Panc1 (cell line): ENCODE measurements at regions not wholly inside any gene's neighbourhood (a gene's known extent, or its start where the extent isn't known, plus 50 kb on each side); places are given as distances from the start of the nearest gene placed in this dataset.

Source experiments
- ATAC-seq: fragments of 200-7000 bp; cut with Tn5 transposase; 2 replicates; pipeline ENCODE4 v1.9.1; 2020; ENCODE audit warnings: mild to moderate bottlenecking, moderate library complexity
- BruUV-seq: library from RNA; stranded (reverse); fragments of 400-500 nt; replicated peaks from 2 replicates; lab custom pipeline; 2021; lab: Mats Ljungman, UMichigan
- CTCF ChIA-PET: fragments of 300-600 bp; sonication (Branson Sonifier 250); formaldehyde crosslinking; loops from one replicate; lab custom pipeline; 2022; ENCODE audit warnings: antibody characterized with exemption; lab: Charles Lee
- POLR2A ChIA-PET: fragments of 300-600 bp; sonication (Branson Sonifier 250); formaldehyde crosslinking; loops from one replicate; lab custom pipeline; 2022; ENCODE audit warnings: antibody characterized with exemption; lab: Charles Lee
- DNase-seq: peaks from one replicate; pipeline ENCODE4 v3.0.0-alpha.2; 2010; ENCODE audit warnings: low read depth, low spot score
- H3K27ac ChIP-seq: 2 replicates; pipeline ENCODE4 v1.5.1; 2011; ENCODE audit warnings: mild to moderate bottlenecking, low read length, inconsistent platforms
- H3K27me3 ChIP-seq: fragments of 200-500 bp; sonication (Bioruptor generic); 2 replicates; pipeline ENCODE4 v1.6.0; 2014; ENCODE audit warnings: low read length, inconsistent platforms; ENCODE audit not compliant: control insufficient read depth, insufficient read depth
- H3K36me3 ChIP-seq: fragments of 200-500 bp; sonication (Bioruptor generic); 2 replicates; pipeline ENCODE4 v1.5.1; 2014; ENCODE audit warnings: inconsistent platforms, mild to moderate bottlenecking, low read length, moderate library complexity; ENCODE audit not compliant: control insufficient read depth, insufficient read depth
- H3K4me1 ChIP-seq: 2 replicates; pipeline ENCODE4 v1.5.1; 2011; ENCODE audit warnings: inconsistent platforms, mild to moderate bottlenecking, low read length, moderate library complexity; ENCODE audit not compliant: control insufficient read depth, insufficient read depth
- H3K4me3 ChIP-seq, 2 experiments: 2 replicates each; pipeline ENCODE4 v1.5.1; 2011 to 2012; ENCODE audit warnings: low read depth in 2 of 2, low read length in 2 of 2, mild to moderate bottlenecking in 2 of 2, inconsistent platforms in 1 of 2, moderate library complexity in 1 of 2
- H3K9me3 ChIP-seq: fragments of 200-500 bp; sonication (Bioruptor generic); 2 replicates; pipeline ENCODE4 v1.5.1; 2014; ENCODE audit warnings: low read depth, mild to moderate bottlenecking, inconsistent platforms, low read length, moderate library complexity; ENCODE audit not compliant: control insufficient read depth, insufficient read depth
- POLR2AphosphoS5 ChIP-seq: IDR thresholded peaks from 2 replicates; pipeline ENCODE4 v1.6.1; 2012; ENCODE audit warnings: mild to moderate bottlenecking, low read depth, low read length, moderate library complexity
- SIN3A ChIP-seq: IDR thresholded peaks from 2 replicates; pipeline ENCODE4 v1.6.1; 2012; ENCODE audit warnings: low read depth, mild to moderate bottlenecking, low read length, moderate library complexity, borderline replicate concordance; ENCODE audit not compliant: insufficient read depth
- TCF7L2 ChIP-seq: IDR thresholded peaks from 2 replicates; pipeline ENCODE4 v1.6.1; 2011; ENCODE audit warnings: mild to moderate bottlenecking, low read depth, low read length, inconsistent platforms
- in situ Hi-C: cut with HindIII; loops from 2 replicates; pipeline ENCODE4 v1.10.0; 2016; ENCODE audit warnings: low sequenced_read_pairs, low pct_unique_long_range_greater_than_20kb
- intact Hi-C: fragments of 100-400 bp; cut with micrococcal nuclease; formaldehyde crosslinking; loops from one replicate; pipeline ENCODE4 v1.10.0; 2022; ENCODE audit not compliant: unreplicated experiment
- TF ChIP-seq, protein P1 (sequence below), 2 experiments: IDR thresholded peaks; 2 replicates each; pipeline ENCODE4 v1.6.1; 2011 to 2012; ENCODE audit warnings: low read depth in 2 of 2, control low read depth in 1 of 2, low read length in 1 of 2, mild to moderate bottlenecking in 1 of 2, moderate library complexity in 1 of 2; ENCODE audit not compliant: insufficient read depth in 1 of 2
- TF ChIP-seq, protein P2 (sequence below): fragments of 450-650 bp; IDR thresholded peaks from 2 replicates; pipeline ENCODE4 v1.5.1; 2017; ENCODE audit warnings: mild to moderate bottlenecking

DNA sequence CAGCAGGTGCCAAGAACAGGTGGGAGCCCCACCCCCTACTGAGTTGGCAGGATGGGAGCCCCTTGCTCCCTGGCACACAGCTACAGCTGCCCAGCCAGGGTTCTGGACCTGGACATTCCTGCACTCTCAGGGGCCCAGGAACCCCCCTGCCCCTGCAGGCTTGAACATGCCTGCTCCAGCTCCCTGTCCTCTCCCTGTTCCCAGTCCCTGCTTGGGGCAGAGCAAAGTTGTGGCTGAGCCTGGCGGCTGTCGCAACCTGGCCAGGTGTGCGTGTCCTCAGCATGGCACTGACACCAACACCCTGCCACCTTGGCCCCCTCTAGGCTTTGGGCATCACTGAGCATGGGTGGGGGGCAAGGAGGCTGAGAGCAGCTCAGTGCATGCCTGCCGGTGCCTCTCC lies 491.2 kb upstream of the NOX3 start:
- no peaks in the 10 kb centered on the region for H3K27me3 ChIP-seq
- intact Hi-C loops, result no loop called here
- BruUV-seq, result no TSS peak

DNA sequence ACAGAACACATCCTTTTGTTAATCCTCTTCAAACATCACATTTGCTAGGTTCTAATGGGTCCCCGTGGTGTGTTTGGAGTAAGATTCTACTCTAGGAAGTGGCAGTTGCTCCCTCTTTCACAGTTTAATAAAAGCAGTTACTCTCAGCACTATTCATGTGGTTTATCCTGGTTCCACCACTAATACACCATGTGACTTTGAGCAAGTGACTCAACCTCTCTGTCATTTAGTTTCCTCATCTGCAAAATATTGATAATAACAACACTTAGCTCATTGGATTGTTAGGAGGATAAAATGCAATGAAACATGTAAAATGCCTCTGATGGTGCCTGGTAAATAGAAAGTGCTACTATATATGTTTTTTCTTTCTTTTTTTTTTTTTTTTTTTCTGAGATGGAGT lies 488.0 kb upstream of the NOX3 start:
- no peaks in the 10 kb centered on the region for H3K9me3 ChIP-seq
- ATAC-seq (no peak), DNase-seq (no peak)
- ChIA-PET POLR2A (no interaction called here), CTCF (no interaction called here)
- H3K4me1 ChIP-seq, result no peaks in the 10 kb centered on the region
- TF ChIP-seq SIN3A, result no peak
- TF ChIP-seq, protein P1, sequence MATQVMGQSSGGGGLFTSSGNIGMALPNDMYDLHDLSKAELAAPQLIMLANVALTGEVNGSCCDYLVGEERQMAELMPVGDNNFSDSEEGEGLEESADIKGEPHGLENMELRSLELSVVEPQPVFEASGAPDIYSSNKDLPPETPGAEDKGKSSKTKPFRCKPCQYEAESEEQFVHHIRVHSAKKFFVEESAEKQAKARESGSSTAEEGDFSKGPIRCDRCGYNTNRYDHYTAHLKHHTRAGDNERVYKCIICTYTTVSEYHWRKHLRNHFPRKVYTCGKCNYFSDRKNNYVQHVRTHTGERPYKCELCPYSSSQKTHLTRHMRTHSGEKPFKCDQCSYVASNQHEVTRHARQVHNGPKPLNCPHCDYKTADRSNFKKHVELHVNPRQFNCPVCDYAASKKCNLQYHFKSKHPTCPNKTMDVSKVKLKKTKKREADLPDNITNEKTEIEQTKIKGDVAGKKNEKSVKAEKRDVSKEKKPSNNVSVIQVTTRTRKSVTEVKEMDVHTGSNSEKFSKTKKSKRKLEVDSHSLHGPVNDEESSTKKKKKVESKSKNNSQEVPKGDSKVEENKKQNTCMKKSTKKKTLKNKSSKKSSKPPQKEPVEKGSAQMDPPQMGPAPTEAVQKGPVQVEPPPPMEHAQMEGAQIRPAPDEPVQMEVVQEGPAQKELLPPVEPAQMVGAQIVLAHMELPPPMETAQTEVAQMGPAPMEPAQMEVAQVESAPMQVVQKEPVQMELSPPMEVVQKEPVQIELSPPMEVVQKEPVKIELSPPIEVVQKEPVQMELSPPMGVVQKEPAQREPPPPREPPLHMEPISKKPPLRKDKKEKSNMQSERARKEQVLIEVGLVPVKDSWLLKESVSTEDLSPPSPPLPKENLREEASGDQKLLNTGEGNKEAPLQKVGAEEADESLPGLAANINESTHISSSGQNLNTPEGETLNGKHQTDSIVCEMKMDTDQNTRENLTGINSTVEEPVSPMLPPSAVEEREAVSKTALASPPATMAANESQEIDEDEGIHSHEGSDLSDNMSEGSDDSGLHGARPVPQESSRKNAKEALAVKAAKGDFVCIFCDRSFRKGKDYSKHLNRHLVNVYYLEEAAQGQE (IDR thresholded peaks at IDR 0.05; ENCODE audit: insufficient read depth in 1 of 2, low read depth in 2 of 2, low read length in 1 of 2), result no peak
- TF ChIP-seq POLR2AphosphoS5, result no peak
- TF ChIP-seq, protein P2, sequence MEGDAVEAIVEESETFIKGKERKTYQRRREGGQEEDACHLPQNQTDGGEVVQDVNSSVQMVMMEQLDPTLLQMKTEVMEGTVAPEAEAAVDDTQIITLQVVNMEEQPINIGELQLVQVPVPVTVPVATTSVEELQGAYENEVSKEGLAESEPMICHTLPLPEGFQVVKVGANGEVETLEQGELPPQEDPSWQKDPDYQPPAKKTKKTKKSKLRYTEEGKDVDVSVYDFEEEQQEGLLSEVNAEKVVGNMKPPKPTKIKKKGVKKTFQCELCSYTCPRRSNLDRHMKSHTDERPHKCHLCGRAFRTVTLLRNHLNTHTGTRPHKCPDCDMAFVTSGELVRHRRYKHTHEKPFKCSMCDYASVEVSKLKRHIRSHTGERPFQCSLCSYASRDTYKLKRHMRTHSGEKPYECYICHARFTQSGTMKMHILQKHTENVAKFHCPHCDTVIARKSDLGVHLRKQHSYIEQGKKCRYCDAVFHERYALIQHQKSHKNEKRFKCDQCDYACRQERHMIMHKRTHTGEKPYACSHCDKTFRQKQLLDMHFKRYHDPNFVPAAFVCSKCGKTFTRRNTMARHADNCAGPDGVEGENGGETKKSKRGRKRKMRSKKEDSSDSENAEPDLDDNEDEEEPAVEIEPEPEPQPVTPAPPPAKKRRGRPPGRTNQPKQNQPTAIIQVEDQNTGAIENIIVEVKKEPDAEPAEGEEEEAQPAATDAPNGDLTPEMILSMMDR, result no peak
- TF ChIP-seq TCF7L2, result no peak
- in situ Hi-C loops (no loop called here), intact Hi-C loops (no loop called here)
- H3K27me3 ChIP-seq, result no peaks in the 10 kb centered on the region
- H3K27ac ChIP-seq, result no peak overlapping the region
- H3K4me3 ChIP-seq, result no peak overlapping the region
- no peaks in the 10 kb centered on the region for H3K36me3 ChIP-seq
- BruUV-seq, result no TSS peak

More for the DNA sequence above, 491.2 kb upstream of the NOX3 start:
- POLR2A ChIA-PET, result no interaction called here
- in situ Hi-C loops, result no loop called here
- CTCF ChIA-PET, result no interaction called here
- H3K27ac ChIP-seq, result no peak overlapping the region
- H3K4me1 ChIP-seq, result no peaks in the 10 kb centered on the region
- TF ChIP-seq POLR2AphosphoS5 (no peak), SIN3A (no peak), TCF7L2 (no peak)
- TF ChIP-seq, protein P2, result no peak
- TF ChIP-seq, protein P1 (IDR thresholded peaks at IDR 0.05; ENCODE audit: insufficient read depth in 1 of 2, low read depth in 2 of 2, low read length in 1 of 2), result no peak
- ATAC-seq, result no peak
- peaks cover 3% of the 10 kb centered on the region; the same call in 1 of the 2 replicates for H3K9me3 ChIP-seq
- H3K36me3 ChIP-seq, result no peaks in the 10 kb centered on the region
- DNase-seq, result no peak
- H3K4me3 ChIP-seq, result no peak overlapping the region
